Lung microvascular endothelial cell (primary cell): ENCODE measurements at regions not wholly inside any gene's neighbourhood (a gene's known extent, or its start where the extent isn't known, plus 50 kb on each side); places are given as distances from the start of the nearest gene placed in this dataset.

Experiments used
- DNase-seq, 2 donors: peaks; one replicate each; pipeline versions ENCODE4 v3.0.0 to v3.0.0-alpha.2; 2010; ENCODE audit warnings: low read depth in 2 of 2

DNA sequence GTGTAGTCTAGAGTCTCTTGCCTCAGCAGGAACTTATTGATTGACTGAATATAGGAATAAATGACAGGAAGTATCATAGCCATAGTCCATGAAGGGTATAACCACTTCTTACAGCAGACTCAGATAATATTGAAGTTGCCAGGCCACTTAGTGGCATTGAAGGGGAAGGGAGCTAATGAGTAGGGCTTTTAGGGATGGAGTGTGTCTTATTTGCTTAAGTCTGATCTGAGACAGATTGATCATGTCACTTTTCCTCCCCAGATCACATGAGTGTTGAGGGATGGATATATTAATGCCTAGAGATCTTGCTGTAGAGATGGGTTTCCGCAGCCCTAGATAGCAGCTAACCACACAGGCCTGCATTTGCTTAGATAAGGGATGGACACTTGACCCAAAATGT, 62.2 kb upstream of the NBEA start:
- DNase-seq = no peak

DNA sequence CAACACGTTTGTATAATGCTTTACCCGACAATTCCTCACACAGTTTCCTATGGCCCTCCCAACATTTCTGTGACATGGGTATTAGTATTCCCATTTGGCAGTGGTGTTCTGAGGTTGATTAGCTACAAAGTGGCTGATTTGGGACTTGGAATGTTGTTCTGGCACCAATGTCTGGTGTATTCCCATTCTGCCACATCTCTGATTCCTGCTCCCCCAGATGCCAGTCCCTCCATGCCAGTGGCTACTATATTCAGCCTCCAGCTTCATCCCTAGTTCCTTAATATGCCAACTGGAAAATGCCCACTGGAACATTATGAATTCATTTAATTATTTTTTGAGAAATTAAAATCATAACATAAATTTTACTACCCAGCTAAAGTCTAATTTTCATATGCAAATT, 60.6 kb upstream of the NBEA start:
- DNase-seq = no peak

DNA sequence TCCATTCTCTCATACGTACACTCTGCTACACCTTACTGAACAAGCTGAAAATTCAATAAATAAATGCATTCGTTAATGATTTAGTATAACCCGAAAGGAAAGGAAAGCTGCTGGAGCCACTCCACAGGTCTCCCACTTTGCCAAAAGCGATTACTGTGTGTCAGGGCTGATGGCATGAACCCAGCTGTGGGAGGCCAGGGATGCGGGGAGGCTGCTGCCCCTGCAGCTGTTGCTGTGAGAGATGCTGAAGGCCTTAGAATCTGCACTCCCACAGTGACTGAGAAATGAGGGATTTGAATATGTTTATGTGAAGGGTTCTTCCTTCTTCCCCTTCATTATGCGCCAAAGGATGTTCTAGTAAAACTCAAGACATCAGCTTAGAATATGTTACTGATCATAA, 58.7 kb upstream of the NBEA start:
- DNase-seq = no peak

DNA sequence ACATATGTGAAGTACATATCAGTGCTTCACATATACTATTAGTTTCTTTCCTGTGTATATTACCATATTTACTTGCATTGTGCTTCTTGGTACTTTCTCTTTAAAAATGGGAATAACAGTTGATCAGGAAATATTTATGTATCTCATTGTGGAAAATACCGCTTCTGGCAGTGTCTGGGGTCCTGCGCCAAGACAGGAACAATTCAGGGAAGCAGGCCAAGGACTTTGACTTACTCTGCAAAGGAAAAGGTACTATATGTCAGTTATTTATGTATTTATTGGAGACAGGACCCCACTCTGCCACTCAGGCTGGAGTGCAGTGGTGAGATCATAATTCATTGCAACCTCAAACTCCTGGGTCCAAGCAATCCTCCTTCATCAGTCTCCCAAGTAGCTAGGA, 57.7 kb upstream of the NBEA start:
- DNase-seq = peak in 1 of 2 donors; percentile 10

DNA sequence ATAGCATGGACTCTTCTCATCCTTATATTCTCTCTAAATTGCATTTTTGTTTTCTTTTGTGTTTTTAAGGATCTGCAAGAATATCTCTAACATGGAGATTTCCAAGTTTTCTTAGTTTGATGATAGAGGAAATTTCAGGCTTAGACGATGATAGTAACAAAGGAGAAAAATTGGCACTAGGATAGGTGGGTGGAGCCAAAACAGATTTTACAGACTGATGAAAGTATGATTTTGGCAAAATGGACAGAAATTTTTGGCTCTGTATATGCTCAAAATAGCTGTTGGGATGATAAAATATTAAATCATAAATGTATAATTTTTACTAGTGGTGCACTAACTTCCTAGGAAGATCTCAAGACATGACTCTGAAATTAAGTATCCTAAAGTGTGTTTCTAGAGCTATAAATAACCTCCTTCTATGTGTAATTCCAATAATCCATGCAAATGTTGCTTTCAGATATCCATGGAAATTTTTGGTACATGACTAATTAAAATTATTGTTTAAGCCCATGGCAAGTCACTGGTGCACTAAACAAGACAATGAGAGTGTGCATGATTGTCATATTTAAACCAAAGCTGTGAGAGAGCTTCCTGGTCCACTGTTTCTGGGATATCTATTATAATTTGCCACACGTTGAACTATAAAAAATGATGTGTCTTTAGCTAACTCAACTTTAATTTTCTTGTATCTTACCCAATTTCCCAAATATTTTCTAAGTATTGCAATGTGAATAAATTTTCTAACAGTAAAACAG, 55.8 kb upstream of the NBEA start:
- DNase-seq = no peak

DNA sequence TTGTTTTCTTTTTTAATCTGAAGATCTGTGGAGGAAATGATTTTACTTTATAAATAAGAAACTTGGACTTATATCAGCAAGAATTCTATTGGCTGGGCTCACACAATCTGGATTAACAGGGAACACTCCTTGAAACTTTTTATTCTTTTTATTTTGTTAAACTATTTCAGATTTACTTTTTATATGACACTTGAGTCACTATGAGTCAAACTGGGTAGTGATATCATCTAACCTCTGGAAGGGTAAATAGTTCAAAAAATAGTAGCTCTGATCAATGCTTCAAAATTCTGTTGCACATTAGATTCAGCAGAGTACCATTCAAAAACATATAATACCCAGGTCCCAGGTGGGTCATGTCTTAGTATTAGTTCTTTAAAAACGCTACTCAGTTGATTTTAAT, 55.1 kb upstream of the NBEA start:
- no peak for DNase-seq
